DND-41 (cell line): ENCODE measurements at regions not wholly inside any gene's neighbourhood (a gene's known extent, or its start where the extent isn't known, plus 50 kb on each side); places are given as distances from the start of the nearest gene placed in this dataset.

Experiments used
- EZH2 ChIP-seq: IDR thresholded peaks from 3 replicates; pipeline ENCODE4 v1.6.1; 2012; ENCODE audit warnings: borderline replicate concordance, low read depth, mild to moderate bottlenecking, moderate library complexity, low read length, inconsistent platforms; ENCODE audit not compliant: severe bottlenecking
- TF ChIP-seq, protein P1 (sequence below): IDR thresholded peaks from 2 replicates; pipeline ENCODE4 v1.5.1; 2012; ENCODE audit warnings: borderline replicate concordance, low read length, moderate library complexity, mild to moderate bottlenecking; ENCODE audit not compliant: poor library complexity, severe bottlenecking; ENCODE audit errors: extremely low read depth

DNA sequence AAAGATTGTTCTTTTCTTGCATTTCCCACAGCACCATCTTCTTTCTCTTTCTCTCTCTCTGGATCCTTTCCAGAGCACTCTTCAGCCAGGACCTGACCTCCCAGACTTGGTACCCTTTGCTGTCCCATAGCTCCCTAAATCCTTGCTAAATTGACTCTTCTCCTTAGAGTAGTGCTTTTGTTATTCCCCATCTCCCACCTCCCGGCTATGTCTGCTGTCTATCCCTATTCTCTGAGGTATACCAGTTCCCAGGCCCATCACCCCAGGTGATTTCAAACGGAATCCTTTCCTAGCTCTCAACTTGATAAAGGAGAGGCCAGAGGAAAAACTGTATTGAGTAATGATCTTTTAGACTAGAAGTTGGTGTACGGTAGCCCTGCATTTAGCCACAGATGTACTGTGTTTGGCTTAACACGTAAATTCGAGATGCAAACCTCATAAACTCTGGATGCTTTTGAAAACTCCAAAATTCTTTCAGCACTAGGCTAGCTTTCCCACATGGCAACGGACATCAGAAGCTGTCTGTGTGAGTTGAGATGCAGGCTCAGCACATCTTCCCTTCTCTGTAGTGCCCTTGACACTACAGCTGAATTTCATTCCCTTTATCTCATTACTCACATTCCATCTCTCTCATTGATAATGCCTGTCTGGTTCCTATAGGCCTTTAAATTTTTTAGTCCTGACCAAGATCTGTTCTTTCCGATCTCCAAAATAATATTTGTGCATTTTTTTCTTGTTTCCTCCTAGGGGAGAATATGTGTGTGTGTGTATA lies 320.8 kb upstream of the ITGA1 start:
- TF ChIP-seq, protein P1, sequence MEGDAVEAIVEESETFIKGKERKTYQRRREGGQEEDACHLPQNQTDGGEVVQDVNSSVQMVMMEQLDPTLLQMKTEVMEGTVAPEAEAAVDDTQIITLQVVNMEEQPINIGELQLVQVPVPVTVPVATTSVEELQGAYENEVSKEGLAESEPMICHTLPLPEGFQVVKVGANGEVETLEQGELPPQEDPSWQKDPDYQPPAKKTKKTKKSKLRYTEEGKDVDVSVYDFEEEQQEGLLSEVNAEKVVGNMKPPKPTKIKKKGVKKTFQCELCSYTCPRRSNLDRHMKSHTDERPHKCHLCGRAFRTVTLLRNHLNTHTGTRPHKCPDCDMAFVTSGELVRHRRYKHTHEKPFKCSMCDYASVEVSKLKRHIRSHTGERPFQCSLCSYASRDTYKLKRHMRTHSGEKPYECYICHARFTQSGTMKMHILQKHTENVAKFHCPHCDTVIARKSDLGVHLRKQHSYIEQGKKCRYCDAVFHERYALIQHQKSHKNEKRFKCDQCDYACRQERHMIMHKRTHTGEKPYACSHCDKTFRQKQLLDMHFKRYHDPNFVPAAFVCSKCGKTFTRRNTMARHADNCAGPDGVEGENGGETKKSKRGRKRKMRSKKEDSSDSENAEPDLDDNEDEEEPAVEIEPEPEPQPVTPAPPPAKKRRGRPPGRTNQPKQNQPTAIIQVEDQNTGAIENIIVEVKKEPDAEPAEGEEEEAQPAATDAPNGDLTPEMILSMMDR = no peak
- TF ChIP-seq EZH2 = no peak
